ENCODE measurements at regions not wholly inside any gene's neighbourhood (a gene's known extent, or its start where the extent isn't known, plus 50 kb on each side); places are given as distances from the start of the nearest gene placed in this dataset.

DNA sequence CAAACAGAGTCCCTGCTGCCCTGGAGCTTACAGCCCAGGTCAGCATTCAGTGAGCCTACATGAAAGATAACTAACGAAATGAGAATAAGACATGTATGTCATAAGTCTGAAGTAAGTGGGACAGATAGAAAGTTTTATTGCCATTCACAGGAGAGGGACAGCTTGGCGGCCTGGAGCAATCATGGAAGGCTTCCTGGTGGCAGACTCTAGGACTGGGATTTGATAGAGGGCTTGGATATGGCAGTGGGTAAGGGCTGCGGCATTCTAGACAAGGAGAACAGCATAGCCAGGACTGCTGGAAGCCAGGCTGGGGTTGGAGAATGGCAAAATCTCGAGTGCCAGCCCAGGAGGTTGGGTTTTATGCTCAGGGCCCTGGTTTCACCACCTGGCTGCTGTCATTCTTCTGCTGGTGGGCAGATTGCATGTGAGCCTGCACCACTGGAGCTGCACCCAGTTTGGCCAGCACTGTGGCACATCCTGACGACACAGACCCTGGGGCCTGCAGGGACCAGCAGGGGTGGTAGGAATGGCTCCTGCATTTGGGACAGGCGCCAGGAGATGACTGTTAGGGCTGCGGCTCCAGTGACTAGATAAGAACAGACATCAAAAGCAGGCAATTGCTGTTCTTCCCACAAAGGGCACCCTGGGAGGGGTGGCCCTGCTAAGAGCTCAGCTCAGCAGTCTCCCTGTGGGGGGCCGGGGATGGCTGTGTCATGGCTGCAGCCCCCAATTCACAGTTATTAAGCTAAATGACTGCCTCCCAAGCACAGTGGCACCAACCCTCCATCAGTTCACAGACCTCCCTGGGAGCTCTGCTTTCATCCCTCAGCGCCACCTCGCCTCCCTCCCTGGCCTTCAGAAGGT, 161.1 kb downstream of the RPS24 start:
- peak in 1 of 8 donors; percentile 34 for ATAC-seq
- TF ChIP-seq, protein P1, sequence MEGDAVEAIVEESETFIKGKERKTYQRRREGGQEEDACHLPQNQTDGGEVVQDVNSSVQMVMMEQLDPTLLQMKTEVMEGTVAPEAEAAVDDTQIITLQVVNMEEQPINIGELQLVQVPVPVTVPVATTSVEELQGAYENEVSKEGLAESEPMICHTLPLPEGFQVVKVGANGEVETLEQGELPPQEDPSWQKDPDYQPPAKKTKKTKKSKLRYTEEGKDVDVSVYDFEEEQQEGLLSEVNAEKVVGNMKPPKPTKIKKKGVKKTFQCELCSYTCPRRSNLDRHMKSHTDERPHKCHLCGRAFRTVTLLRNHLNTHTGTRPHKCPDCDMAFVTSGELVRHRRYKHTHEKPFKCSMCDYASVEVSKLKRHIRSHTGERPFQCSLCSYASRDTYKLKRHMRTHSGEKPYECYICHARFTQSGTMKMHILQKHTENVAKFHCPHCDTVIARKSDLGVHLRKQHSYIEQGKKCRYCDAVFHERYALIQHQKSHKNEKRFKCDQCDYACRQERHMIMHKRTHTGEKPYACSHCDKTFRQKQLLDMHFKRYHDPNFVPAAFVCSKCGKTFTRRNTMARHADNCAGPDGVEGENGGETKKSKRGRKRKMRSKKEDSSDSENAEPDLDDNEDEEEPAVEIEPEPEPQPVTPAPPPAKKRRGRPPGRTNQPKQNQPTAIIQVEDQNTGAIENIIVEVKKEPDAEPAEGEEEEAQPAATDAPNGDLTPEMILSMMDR (IDR thresholded peaks at IDR 0.05): no peak
- Histone ChIP-seq H3K27ac (no peak overlapping the region), H3K9me3 (peaks cover 0 to 18% (median 10%) of the 10 kb centered on the region in 11 donors), H3K36me3 (no peaks in the 10 kb centered on the region), H3K4me1 (no peaks in the 10 kb centered on the region), H3K4me3 (no peak overlapping the region), H3K27me3 (no peaks in the 10 kb centered on the region)
- WGBS, 2 donors: 71 to 77% methylated on average over 10 of the region's 10 CpGs
- DNase-seq: no peak
- intact Hi-C loops (cut with DNase I): no loop called here

DNA sequence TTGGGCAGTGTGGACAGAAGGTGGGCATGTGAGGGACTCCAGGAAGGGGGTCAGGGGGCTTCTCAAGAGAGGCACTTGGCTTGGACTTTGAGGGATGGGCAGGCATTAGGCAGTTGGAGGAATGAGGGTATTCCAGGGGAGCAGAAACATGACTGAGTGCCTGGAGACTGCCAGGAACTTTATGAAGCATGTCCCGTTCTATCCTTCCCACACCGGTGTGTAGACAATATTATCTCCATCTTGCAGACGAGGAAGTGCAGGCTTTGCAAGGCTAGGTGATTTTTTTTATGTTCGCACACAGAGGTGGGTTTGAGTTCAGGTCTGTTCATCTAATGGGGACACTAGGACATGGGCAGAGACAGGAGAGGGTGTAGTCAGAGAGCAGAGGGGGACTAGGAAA, 162.7 kb downstream of the RPS24 start:
- H3K27ac ChIP-seq: no peak overlapping the region
- peaks cover 0 to 18% (median 10%) of the 10 kb centered on the region in 11 donors for H3K9me3 ChIP-seq
- H3K27me3 ChIP-seq: no peaks in the 10 kb centered on the region
- 56 to 59% methylated on average over 4 of the region's 4 CpGs for WGBS, 2 donors
- H3K4me3 ChIP-seq: no peak overlapping the region
- no peak for DNase-seq
- TF ChIP-seq, protein P1 (IDR thresholded peaks at IDR 0.05): no peak
- intact Hi-C loops (cut with DNase I): no loop called here
- no peaks in the 10 kb centered on the region for H3K4me1 ChIP-seq
- no peak for ATAC-seq
- no peaks in the 10 kb centered on the region for H3K36me3 ChIP-seq

DNA sequence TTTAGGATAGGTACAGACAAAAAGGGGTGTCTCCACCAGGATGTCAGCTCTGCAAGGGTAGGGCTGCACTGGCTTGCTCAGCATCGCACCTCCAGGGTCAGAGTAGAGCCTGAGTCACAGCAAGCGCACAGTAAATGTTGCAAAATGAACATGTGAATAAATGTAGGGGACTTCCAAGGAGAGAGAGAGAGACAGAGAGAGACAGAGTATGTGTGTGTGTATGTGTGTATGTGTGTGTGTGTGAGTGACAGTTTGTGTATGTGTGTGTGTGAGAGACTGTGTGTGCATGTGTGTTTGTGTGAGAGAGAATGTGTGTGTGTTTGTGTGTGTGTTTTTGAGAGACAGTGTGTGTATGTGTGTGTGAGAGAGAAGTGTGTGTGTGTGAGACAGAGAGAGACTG, 163.3 kb downstream of the RPS24 start:
- H3K9me3 ChIP-seq: peaks cover 0 to 18% (median 10%) of the 10 kb centered on the region in 11 donors
- H3K27me3 ChIP-seq: no peaks in the 10 kb centered on the region
- no peak overlapping the region for H3K4me3 ChIP-seq
- WGBS, 2 donors: 85 to 91% methylated on average over 2 of the region's 2 CpGs
- no peaks in the 10 kb centered on the region for H3K4me1 ChIP-seq
- no peaks in the 10 kb centered on the region for H3K36me3 ChIP-seq
- DNase-seq (no peak), ATAC-seq (no peak)
- intact Hi-C loops (cut with DNase I): no loop called here
- no peak overlapping the region for H3K27ac ChIP-seq
- TF ChIP-seq, protein P1 (IDR thresholded peaks at IDR 0.05): no peak

DNA sequence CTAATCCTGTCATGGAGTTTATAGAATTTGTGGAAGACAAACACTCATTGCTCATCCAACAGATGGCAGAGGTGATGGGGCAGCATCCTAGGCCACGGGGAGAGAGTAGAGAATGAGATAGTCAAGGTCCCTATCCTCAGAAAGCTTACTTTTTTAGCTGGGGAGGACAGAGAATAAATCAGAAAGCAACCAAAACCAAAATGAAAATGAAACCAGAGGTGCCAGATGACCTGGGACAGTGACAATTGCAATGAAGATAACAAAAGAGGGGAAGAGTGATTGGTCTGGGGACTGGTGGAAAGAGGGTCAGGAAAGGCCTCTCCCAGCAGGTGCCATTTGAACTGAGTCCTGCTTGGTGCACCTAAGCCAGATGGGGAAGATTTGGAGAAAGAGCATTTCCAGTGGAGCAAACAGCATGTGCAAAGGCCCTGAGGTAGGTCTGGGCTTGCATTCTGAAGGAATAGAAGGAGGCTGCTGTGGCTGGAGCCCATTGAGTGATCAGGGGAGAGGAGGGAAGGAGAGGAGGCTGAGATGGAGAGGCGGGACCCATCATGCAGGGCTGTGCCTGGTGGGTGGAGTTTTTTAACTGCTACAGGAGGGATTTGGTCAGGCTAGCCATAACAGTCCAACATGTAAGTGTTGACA, 164.1 kb downstream of the RPS24 start:
- WGBS, 2 donors: 68 to 96% methylated on average over 2 of the region's 2 CpGs

More for the DNA sequence above, 164.1 kb downstream of the RPS24 start:
- TF ChIP-seq, protein P1 (IDR thresholded peaks at IDR 0.05): no peak
- Histone ChIP-seq H3K27me3 (no peaks in the 10 kb centered on the region), H3K4me3 (no peak overlapping the region), H3K4me1 (no peaks in the 10 kb centered on the region), H3K36me3 (no peaks in the 10 kb centered on the region), H3K27ac (no peak overlapping the region), H3K9me3 (peaks cover 0 to 15% (median 10%) of the 10 kb centered on the region in 11 donors)
- intact Hi-C loops (cut with DNase I): no loop called here
- ATAC-seq (no peak), DNase-seq (no peak)
